ENCODE measurements at regions not wholly inside any gene's neighbourhood (a gene's known extent, or its start where the extent isn't known, plus 50 kb on each side); places are given as distances from the start of the nearest gene placed in this dataset.

DNA sequence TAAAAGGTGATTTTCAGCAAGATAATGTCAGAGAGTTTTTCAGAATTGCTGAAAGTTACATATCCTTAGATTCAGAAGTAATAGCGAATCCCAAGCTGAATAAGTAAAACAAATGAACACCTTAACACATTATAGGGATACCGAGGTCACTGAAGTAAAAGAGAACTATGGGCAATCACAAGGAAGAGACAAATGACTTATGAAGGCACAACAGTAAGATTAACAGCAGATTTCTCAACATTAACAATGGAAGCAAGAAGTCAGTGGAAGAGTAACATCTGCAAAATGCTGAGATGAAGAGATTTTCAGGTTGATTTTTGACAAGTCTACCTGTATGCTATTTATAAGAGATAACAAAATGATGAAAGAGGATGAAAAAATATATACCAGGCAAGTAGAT lies 86.1 kb upstream of the EZR start:
- Histone ChIP-seq H3K4me3 (replicated peaks in 1 of 4; ENCODE audit: control extremely low read depth in 1 of 4, insufficient read depth in 1 of 4, low read depth in 3 of 4, low read length in 4 of 4) (no peak overlapping the region), H3K79me2 (ENCODE audit: control insufficient read depth, insufficient read depth, low read length) (no peaks in the 10 kb centered on the region), H3K9ac (ENCODE audit: insufficient read depth, low read length) (no peak overlapping the region), H3K27ac (ENCODE audit: insufficient read depth, low read length) (no peak overlapping the region), H3K27me3 (ENCODE audit: control insufficient read depth, insufficient read depth, low read length) (no peaks in the 10 kb centered on the region), H3K4me1 (ENCODE audit: control insufficient read depth, extremely low read depth, insufficient read depth, low read length) (no peaks in the 10 kb centered on the region), H3K4me2 (ENCODE audit: extremely low read depth, insufficient read depth, low read length) (no peak overlapping the region), H3K9me3 (ENCODE audit: control insufficient read depth, insufficient read depth, low read depth, low read length) (no peaks in the 10 kb centered on the region), H4K20me1 (ENCODE audit: control insufficient read depth, extremely low read depth, insufficient read depth, low read length) (no peaks in the 10 kb centered on the region), H2AFZ (ENCODE audit: low read length) (no peak overlapping the region), H3K36me3 (ENCODE audit: control insufficient read depth, insufficient read depth, low read length) (no peaks in the 10 kb centered on the region)
- TF ChIP-seq, protein P1, sequence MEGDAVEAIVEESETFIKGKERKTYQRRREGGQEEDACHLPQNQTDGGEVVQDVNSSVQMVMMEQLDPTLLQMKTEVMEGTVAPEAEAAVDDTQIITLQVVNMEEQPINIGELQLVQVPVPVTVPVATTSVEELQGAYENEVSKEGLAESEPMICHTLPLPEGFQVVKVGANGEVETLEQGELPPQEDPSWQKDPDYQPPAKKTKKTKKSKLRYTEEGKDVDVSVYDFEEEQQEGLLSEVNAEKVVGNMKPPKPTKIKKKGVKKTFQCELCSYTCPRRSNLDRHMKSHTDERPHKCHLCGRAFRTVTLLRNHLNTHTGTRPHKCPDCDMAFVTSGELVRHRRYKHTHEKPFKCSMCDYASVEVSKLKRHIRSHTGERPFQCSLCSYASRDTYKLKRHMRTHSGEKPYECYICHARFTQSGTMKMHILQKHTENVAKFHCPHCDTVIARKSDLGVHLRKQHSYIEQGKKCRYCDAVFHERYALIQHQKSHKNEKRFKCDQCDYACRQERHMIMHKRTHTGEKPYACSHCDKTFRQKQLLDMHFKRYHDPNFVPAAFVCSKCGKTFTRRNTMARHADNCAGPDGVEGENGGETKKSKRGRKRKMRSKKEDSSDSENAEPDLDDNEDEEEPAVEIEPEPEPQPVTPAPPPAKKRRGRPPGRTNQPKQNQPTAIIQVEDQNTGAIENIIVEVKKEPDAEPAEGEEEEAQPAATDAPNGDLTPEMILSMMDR (conservative IDR thresholded peaks at IDR 0.05 in 1 of 2, IDR thresholded peaks at IDR 0.05 in 1 of 2; ENCODE audit: low read depth in 1 of 2, low read length in 2 of 2) = no peak
- no peak for TF ChIP-seq EZH2 (IDR thresholded peaks at IDR 0.05; ENCODE audit: low read length, missing control alignments)
- DNase-seq (ENCODE audit: low read depth in 2 of 2) = peak in 1 of 2 donors; percentile 21

DNA sequence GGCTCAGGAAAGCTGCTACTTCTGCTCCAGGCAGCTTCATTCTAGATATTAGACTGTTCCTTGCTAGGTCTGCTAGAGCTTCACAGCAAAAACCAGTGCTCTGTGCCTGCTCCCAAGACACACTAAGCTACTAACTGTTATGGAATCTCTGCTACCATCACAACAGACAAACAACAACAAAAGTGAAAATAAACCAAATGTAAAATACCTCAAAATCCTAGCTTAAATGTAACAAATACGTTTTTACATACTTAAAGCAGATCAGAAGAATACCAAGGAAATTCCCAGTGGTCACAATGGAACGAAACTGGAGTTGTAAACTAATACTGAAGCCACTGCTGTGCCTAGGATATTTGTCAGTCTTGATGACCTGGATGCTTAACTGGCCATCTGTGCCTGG lies 84.6 kb upstream of the EZR start:
- no peaks in the 10 kb centered on the region for H3K9me3 ChIP-seq (ENCODE audit: control insufficient read depth, insufficient read depth, low read depth, low read length)
- H3K4me3 ChIP-seq (replicated peaks in 1 of 4; ENCODE audit: control extremely low read depth in 1 of 4, insufficient read depth in 1 of 4, low read depth in 3 of 4, low read length in 4 of 4) = no peak overlapping the region
- DNase-seq (ENCODE audit: low read depth in 2 of 2) = no peak
- TF ChIP-seq, protein P1 (conservative IDR thresholded peaks at IDR 0.05 in 1 of 2, IDR thresholded peaks at IDR 0.05 in 1 of 2; ENCODE audit: low read depth in 1 of 2, low read length in 2 of 2) = no peak
- H3K9ac ChIP-seq (ENCODE audit: insufficient read depth, low read length) = no peak overlapping the region
- no peaks in the 10 kb centered on the region for H3K79me2 ChIP-seq (ENCODE audit: control insufficient read depth, insufficient read depth, low read length)
- H3K4me1 ChIP-seq (ENCODE audit: control insufficient read depth, extremely low read depth, insufficient read depth, low read length) = no peaks in the 10 kb centered on the region
- H3K27ac ChIP-seq (ENCODE audit: insufficient read depth, low read length) = no peak overlapping the region
- no peaks in the 10 kb centered on the region for H3K27me3 ChIP-seq (ENCODE audit: control insufficient read depth, insufficient read depth, low read length)
- H2AFZ ChIP-seq (ENCODE audit: low read length) = no peak overlapping the region
- no peaks in the 10 kb centered on the region for H4K20me1 ChIP-seq (ENCODE audit: control insufficient read depth, extremely low read depth, insufficient read depth, low read length)
- H3K36me3 ChIP-seq (ENCODE audit: control insufficient read depth, insufficient read depth, low read length) = no peaks in the 10 kb centered on the region
- H3K4me2 ChIP-seq (ENCODE audit: extremely low read depth, insufficient read depth, low read length) = no peak overlapping the region

DNA sequence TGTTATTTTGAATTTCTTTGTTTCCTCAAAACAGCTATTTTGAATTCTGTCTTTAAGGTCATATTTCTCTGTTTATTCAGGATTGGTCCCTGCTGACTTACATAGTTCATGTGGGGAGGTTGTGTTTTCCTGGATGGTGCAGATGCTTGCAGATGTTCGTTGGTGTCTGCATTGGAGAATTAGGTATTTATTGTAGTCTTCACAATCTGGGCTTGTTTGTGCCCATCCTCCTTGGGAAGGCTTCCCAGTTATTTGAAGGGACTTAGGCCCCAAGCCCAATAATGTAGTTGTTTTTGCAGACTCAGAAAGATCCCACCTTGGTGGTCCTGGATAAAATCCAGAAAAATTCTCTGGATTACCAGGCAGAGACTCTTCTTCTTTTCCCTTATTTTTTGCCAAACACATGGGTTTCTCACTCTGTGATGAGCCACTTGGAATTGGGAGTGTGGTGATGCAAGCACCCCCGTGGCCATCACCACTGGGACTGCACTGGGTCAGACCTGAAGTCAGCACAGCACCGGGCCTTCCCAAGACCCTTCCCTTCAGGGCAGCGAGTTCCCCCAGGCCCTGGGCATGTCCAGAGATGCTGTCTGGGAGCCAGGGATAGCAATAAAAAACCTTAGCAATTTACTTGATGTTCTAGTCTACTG lies 81.6 kb upstream of the EZR start:
- Histone ChIP-seq H4K20me1 (ENCODE audit: control insufficient read depth, extremely low read depth, insufficient read depth, low read length) (no peaks in the 10 kb centered on the region), H3K9ac (ENCODE audit: insufficient read depth, low read length) (no peak overlapping the region), H3K4me3 (replicated peaks in 1 of 4; ENCODE audit: control extremely low read depth in 1 of 4, insufficient read depth in 1 of 4, low read depth in 3 of 4, low read length in 4 of 4) (no peak overlapping the region), H3K27ac (ENCODE audit: insufficient read depth, low read length) (no peak overlapping the region), H3K27me3 (ENCODE audit: control insufficient read depth, insufficient read depth, low read length) (no peaks in the 10 kb centered on the region), H2AFZ (ENCODE audit: low read length) (no peak overlapping the region), H3K36me3 (ENCODE audit: control insufficient read depth, insufficient read depth, low read length) (no peaks in the 10 kb centered on the region), H3K79me2 (ENCODE audit: control insufficient read depth, insufficient read depth, low read length) (no peaks in the 10 kb centered on the region), H3K9me3 (ENCODE audit: control insufficient read depth, insufficient read depth, low read depth, low read length) (no peaks in the 10 kb centered on the region), H3K4me1 (ENCODE audit: control insufficient read depth, extremely low read depth, insufficient read depth, low read length) (no peaks in the 10 kb centered on the region), H3K4me2 (ENCODE audit: extremely low read depth, insufficient read depth, low read length) (no peak overlapping the region)
- TF ChIP-seq, protein P1 (conservative IDR thresholded peaks at IDR 0.05 in 1 of 2, IDR thresholded peaks at IDR 0.05 in 1 of 2; ENCODE audit: low read depth in 1 of 2, low read length in 2 of 2) = no peak
- no peak for DNase-seq (ENCODE audit: low read depth in 2 of 2)

Data from fibroblast of lung (primary cell).